ENCODE measurements at regions not wholly inside any gene's neighbourhood (a gene's known extent, or its start where the extent isn't known, plus 50 kb on each side); places are given as distances from the start of the nearest gene placed in this dataset.

DNA sequence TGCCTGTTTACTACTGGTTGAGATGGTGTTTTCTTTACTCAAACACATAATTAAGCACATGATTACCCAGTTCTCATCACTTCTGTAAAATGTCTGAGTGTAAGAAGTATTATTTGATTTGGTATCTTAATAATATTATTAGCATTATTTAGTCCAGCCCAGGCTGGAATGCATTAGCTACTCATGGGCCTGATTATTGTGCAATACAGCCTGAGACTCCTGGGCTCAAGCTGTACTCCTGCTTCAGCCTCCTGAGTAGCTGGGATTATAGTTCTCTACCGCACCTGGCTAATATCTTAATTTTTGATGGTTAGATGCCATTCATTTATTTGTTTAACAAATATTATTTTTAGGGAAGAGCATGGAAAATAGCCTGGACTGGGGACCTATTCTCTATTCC is 197.6 kb upstream of the MC4R start:
- FAIRE-seq = no peak
- in situ Hi-C loops (cut with MboI) (no loop called here), intact Hi-C loops (cut with micrococcal nuclease) (no loop called here)
- Histone ChIP-seq H3K36me3 (ENCODE audit: control insufficient read depth, insufficient read depth, low read length) (no peaks in the 10 kb centered on the region), H3K4me1 (replicated peaks in 1 of 2; ENCODE audit: control insufficient read depth in 2 of 2, insufficient read depth in 2 of 2, low read length in 2 of 2) (no peaks in the 10 kb centered on the region), H3K79me2 (ENCODE audit: control insufficient read depth, insufficient read depth, low read length) (no peaks in the 10 kb centered on the region), H4K20me1 (replicated peaks; ENCODE audit: control insufficient read depth, insufficient read depth, low read length) (no peaks in the 10 kb centered on the region), H3K4me3 (no peak overlapping the region), H3K9me1 (ENCODE audit: control insufficient read depth, insufficient read depth, low read length) (no peaks in the 10 kb centered on the region), H3K27me3 (ENCODE audit: control insufficient read depth in 2 of 2, insufficient read depth in 2 of 2, low read length in 2 of 2) (no peaks in the 10 kb centered on the region), H3K9me3 (replicated peaks; ENCODE audit: control insufficient read depth, insufficient read depth, low read depth, low read length) (no peaks in the 10 kb centered on the region), H3K4me2 (ENCODE audit: insufficient read depth, low read length) (no peak overlapping the region), H3K9ac (ENCODE audit: insufficient read depth in 1 of 2, low read depth in 2 of 2, low read length in 2 of 2) (no peak overlapping the region), H2AFZ (ENCODE audit: low read depth, low read length) (no peak overlapping the region), H3K27ac (ENCODE audit: extremely low read depth, low read depth, low read length) (no peak overlapping the region)
- DNase-seq (ENCODE audit: extremely low read depth in 1 of 4, low spot score in 3 of 4) = no peak
- 0% methylated on average over 1 of the region's 1 CpG for WGBS (ENCODE audit: insufficient coverage, low coverage, missing lambda C conversion rate)
- ATAC-seq = no peak
- CTCF ChIA-PET (ENCODE audit: low intra/inter-chr PET ratio) = no interaction called here
- no peak for TF ChIP-seq FOXM1 (IDR thresholded peaks at IDR 0.05; ENCODE audit: low read depth)
- TF ChIP-seq FOXM1 (CRISPR knock-in tag; IDR thresholded peaks at IDR 0.05; ENCODE audit: low read depth) = no peak
- POLR2A ChIA-PET = no interaction called here
- BruUV-seq (replicated peaks) = no TSS peak

DNA sequence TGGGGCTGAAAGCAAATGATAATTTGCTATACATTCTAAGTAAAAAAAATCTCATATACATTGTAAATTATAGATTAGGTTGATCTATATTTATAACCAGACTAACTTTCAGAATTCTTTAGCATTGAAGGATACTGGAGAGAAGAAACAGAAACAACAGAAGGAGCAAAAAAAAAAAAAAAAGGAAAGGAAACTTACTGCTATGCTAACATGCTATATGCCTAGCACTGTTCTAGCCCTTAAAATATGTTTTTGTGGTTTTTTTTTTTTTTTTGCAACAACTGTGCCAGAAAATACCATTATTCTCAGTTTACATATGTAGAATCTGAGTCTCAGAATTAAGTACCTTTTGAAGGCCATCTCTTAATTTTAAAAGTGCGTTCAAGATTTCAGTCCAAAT is 204.9 kb upstream of the MC4R start:
- Histone ChIP-seq H3K9ac (ENCODE audit: insufficient read depth in 1 of 2, low read depth in 2 of 2, low read length in 2 of 2) (no peak overlapping the region), H3K27me3 (ENCODE audit: control insufficient read depth in 2 of 2, insufficient read depth in 2 of 2, low read length in 2 of 2) (no peaks in the 10 kb centered on the region), H3K9me1 (ENCODE audit: control insufficient read depth, insufficient read depth, low read length) (no peaks in the 10 kb centered on the region), H3K4me2 (ENCODE audit: insufficient read depth, low read length) (no peak overlapping the region), H3K27ac (ENCODE audit: extremely low read depth, low read depth, low read length) (no peak overlapping the region), H2AFZ (ENCODE audit: low read depth, low read length) (no peak overlapping the region), H3K4me1 (replicated peaks in 1 of 2; ENCODE audit: control insufficient read depth in 2 of 2, insufficient read depth in 2 of 2, low read length in 2 of 2) (no peaks in the 10 kb centered on the region), H3K4me3 (no peak overlapping the region), H3K36me3 (ENCODE audit: control insufficient read depth, insufficient read depth, low read length) (no peaks in the 10 kb centered on the region), H4K20me1 (replicated peaks; ENCODE audit: control insufficient read depth, insufficient read depth, low read length) (no peaks in the 10 kb centered on the region), H3K9me3 (replicated peaks; ENCODE audit: control insufficient read depth, insufficient read depth, low read depth, low read length) (no peaks in the 10 kb centered on the region), H3K79me2 (ENCODE audit: control insufficient read depth, insufficient read depth, low read length) (no peaks in the 10 kb centered on the region)
- BruUV-seq (replicated peaks) = no TSS peak
- CTCF ChIA-PET (ENCODE audit: low intra/inter-chr PET ratio) = no interaction called here
- intact Hi-C loops (cut with micrococcal nuclease) = no loop called here
- DNase-seq (ENCODE audit: extremely low read depth in 1 of 4, low spot score in 3 of 4) (no peak), FAIRE-seq (no peak), ATAC-seq (no peak)
- POLR2A ChIA-PET = no interaction called here
- in situ Hi-C loops (cut with MboI) = no loop called here
- WGBS (ENCODE audit: insufficient coverage, low coverage, missing lambda C conversion rate) = 0% methylated on average over 1 of the region's 1 CpG
- no peak for TF ChIP-seq THRAP3 (IDR thresholded peaks at IDR 0.05; ENCODE audit: borderline replicate concordance)
- no peak for TF ChIP-seq ZNF75A (CRISPR knock-in tag; IDR thresholded peaks at IDR 0.05)
- no peak for TF ChIP-seq ZNF384 (IDR thresholded peaks at IDR 0.05; ENCODE audit: low read depth, low read length)
- no peak for TF ChIP-seq RHOXF2B (CRISPR knock-in tag; conservative IDR thresholded peaks at IDR 0.05)
- TF ChIP-seq, protein P1, sequence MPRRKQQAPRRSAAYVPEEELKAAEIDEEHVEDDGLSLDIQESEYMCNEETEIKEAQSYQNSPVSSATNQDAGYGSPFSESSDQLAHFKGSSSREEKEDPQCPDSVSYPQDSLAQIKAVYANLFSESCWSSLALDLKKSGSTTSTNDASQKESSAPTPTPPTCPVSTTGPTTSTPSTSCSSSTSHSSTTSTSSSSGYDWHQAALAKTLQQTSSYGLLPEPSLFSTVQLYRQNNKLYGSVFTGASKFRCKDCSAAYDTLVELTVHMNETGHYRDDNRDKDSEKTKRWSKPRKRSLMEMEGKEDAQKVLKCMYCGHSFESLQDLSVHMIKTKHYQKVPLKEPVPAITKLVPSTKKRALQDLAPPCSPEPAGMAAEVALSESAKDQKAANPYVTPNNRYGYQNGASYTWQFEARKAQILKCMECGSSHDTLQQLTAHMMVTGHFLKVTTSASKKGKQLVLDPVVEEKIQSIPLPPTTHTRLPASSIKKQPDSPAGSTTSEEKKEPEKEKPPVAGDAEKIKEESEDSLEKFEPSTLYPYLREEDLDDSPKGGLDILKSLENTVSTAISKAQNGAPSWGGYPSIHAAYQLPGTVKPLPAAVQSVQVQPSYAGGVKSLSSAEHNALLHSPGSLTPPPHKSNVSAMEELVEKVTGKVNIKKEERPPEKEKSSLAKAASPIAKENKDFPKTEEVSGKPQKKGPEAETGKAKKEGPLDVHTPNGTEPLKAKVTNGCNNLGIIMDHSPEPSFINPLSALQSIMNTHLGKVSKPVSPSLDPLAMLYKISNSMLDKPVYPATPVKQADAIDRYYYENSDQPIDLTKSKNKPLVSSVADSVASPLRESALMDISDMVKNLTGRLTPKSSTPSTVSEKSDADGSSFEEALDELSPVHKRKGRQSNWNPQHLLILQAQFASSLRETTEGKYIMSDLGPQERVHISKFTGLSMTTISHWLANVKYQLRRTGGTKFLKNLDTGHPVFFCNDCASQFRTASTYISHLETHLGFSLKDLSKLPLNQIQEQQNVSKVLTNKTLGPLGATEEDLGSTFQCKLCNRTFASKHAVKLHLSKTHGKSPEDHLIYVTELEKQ (CRISPR knock-in tag; IDR thresholded peaks at IDR 0.05) = no peak
- TF ChIP-seq JUNB (CRISPR knock-in tag; conservative IDR thresholded peaks at IDR 0.05) = no peak
- no peak for TF ChIP-seq HDAC3 (IDR thresholded peaks at IDR 0.05; ENCODE audit: borderline replicate concordance, partially characterized antibody)
- TF ChIP-seq, protein P2, sequence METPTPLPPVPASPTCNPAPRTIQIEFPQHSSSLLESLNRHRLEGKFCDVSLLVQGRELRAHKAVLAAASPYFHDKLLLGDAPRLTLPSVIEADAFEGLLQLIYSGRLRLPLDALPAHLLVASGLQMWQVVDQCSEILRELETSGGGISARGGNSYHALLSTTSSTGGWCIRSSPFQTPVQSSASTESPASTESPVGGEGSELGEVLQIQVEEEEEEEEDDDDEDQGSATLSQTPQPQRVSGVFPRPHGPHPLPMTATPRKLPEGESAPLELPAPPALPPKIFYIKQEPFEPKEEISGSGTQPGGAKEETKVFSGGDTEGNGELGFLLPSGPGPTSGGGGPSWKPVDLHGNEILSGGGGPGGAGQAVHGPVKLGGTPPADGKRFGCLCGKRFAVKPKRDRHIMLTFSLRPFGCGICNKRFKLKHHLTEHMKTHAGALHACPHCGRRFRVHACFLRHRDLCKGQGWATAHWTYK (CRISPR knock-in tag; IDR thresholded peaks at IDR 0.05) = no peak
- TF ChIP-seq HCFC1 (IDR thresholded peaks at IDR 0.05; ENCODE audit: low read depth, low read length) = no peak
- no peak for TF ChIP-seq LCOR (CRISPR knock-in tag; IDR thresholded peaks at IDR 0.05)
- TF ChIP-seq SREBF1 (IDR thresholded peaks at IDR 0.05; ENCODE audit: borderline replicate concordance, low read depth, low read length) = no peak
